ENCODE measurements at regions not wholly inside any gene's neighbourhood (a gene's known extent, or its start where the extent isn't known, plus 50 kb on each side); places are given as distances from the start of the nearest gene placed in this dataset.

- TF ChIP-seq HNRNPLL (IDR thresholded peaks at IDR 0.05; ENCODE audit: low read depth, low read length, poor library complexity, severe bottlenecking) (no peak), POLR2A (conservative IDR thresholded peaks at IDR 0.05) (no peak), ZNF780A (CRISPR knock-in tag; IDR thresholded peaks at IDR 0.05) (no peak), PRDM10 (IDR thresholded peaks at IDR 0.05; ENCODE audit: partially characterized antibody) (no peak)
Measured at GRCh38 chr14:38526826-38527501, 271.1 kb upstream of the CLEC14A start.
